OCI-M2 (cell line): ENCODE measurements at regions not wholly inside any gene's neighbourhood (a gene's known extent, or its start where the extent isn't known, plus 50 kb on each side); places are given as distances from the start of the nearest gene placed in this dataset.
"Not testable (repeated sequence)": the region's sequence is repeated elsewhere in the genome, so short reads cannot be mapped to it uniquely, and the experiment has no call there.

ENCODE experiments used
- DNase-seq: peaks from one replicate; lab custom pipeline; 2025; ENCODE audit not compliant: unreplicated experiment; lab: John Stamatoyannopoulos, UW

DNA sequence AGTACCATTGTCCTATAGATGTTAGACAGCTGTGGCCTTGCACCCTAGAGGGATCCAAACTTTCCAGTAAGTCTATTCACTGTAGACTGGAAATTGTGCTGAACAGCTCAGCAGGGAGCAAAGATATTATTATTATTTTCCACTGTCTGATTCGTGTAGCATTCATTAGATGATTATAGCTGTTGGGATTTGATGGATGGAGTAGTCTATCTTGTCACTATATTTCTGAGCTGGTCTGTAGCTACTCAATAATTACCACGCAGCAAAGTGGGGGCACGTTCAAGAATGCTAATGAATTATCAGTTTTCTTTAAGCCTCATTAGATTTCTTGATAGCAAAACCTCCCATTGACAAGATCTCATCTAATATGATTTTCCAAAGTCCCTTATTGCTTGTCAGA, 113.2 kb downstream of the RTP4 start:
- DNase-seq = no peak

DNA sequence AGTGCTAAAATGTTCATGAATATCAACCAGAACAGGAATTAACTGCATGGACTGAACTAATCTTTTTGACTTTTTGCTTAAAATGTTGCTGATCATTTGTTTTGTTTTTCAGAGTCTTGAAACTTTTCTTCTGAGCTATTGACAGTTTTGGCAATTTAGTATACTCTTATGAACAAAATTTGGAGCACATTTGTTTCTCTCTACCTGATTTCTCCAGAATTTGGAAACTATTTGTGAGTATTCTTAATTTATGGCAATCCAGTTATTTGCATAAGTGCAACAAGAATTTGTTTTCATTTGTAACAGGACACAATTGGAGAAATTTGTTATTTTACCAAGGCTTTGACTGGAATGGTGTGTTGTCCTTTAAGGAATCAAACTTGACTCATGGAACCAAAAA, 107.4 kb downstream of the RTP4 start:
- not testable (repeated sequence) for DNase-seq

DNA sequence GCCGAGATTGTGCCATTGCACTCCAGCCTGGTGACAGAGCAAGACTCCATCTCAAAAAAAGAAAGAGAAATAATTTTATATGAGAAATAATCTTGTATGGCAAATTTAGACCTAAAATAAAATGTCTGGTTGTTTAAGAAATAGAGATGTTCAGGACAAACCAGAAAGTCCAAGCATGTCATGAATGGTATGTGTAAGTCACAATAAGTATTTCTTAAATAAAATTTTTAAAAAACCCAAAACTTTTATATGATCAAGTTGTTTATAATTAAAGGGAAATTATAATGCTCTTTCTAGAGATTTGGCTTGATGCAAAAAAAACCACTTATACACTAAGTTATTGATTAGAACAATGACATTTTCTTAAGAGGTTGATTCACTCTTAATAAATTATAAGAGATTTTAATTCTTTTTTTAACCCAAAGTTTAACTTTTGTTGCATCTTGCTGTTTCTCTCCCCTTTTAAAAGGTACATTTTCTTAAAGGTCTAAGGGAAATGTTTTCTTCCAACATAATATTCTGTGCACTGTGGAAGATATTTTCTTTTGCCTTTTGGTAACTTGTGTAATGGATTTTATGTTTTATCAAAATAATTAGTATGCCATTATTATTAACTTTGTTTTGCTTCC, 105.7 kb downstream of the RTP4 start:
- no peak for DNase-seq

DNA sequence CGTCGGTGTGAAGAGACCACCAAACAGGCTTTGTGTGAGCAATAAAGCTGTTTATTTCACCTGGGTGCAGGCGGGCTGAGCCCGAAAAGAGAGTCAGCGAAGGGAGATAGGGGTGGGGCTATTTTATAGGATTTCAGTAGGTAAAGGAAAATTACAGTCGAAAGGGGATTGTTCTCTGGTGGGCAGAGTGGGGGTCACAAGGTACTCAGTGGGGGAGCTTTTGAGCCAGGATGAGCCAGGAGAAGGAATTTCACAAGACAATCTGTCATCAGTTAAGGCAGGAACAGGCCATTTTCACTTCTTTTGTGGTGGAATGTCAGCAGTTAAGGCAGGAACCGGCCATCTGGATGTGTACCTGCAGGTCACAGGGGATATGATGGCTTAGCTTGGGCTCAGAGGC, 98.1 kb downstream of the RTP4 start:
- not testable (repeated sequence) for DNase-seq

DNA sequence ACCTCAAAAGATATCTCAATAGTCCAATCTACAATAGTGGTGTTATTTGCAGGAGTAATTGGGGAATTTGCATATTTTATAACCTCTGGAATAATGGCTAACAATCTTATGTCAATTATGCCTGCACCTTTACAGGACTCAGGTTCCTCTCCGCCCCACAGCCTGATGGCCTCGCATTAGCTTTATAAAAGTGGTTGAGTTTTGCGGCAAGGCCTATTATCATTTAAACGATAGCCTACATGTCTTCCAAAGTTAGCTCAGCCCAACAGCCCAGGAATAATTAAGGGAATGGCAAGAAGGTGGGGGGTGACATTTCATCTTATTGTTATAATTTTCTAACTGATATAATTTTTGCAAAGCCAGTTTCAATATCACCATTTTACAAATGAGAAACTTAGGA, 97.3 kb downstream of the RTP4 start:
- DNase-seq = no peak

DNA sequence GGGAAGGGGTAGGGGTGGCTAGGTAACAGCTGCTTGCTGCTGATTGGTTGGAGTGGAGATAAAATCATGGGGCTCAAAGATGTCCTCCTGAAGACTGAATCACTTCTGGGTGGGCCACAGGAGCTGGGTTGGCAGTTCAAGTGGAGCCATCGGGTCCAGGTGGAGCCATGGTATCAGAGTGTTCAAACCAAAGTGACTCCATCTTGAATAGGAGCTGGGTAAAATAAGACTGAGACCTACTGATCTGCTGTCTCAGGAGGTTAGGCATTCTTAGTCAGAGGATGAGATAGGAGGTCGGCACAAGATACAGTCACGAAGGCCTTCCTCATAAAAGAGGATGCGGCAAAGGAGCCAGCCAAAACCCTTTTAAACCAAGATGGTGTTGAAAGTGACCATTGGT, 96.5 kb downstream of the RTP4 start:
- no peak for DNase-seq

DNA sequence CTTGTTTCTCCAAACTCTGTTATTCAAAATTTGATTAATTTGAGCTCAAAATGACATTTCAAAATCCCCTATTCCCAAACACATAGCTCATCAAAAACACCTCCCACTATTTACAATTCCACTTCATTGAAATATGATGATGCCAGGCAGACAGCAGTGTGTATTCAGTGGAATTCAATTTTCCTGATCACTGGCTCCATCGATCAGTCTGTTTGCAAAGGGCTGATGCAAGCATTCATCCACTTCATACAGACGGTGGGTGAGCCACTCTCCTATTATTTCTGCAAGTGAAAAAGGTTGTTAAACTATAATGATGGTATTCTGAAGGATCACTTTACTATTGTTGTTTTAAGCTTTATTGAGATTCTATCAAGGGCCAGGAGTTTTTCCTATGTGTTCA, 90.7 kb downstream of the RTP4 start:
- no peak for DNase-seq

DNA sequence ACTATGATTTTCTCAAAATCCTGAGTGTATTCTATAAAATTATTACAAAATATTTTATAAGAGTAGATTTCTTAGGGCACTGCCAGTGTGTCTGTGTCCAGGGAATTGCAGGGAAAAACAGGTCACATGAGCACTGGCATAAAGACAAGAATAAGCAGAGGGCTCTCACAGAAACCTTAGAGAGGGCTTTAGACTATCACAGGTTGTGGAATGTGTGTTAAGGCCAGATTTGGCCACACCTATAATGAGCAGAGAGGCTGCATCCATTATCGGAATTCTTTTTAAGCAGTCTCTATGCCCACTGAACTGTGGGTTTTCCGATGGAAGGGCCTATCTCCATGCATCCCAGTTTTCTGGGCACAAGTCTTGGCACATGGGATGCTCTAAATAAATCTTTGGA, 90.2 kb downstream of the RTP4 start:
- no peak for DNase-seq

DNA sequence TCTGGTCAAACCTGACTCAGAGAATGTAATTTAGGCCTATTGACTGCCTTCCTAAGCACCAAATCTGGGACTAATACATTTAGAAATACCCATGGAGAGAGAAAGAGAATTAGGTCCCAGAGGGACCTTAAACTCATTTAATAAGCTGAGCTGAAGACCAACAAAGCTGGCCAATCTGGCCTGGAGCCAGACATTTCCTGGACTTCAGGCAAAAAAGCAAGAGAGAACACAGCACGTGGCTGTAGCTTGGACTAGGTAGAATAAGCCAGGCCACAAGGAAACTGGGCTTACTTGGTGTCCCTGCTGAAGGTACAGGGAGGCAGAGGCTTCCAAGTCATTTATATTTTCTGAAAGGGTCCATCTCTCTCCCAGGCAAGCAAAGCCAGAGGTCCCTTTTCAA, 88.1 kb downstream of the RTP4 start:
- no peak for DNase-seq

DNA sequence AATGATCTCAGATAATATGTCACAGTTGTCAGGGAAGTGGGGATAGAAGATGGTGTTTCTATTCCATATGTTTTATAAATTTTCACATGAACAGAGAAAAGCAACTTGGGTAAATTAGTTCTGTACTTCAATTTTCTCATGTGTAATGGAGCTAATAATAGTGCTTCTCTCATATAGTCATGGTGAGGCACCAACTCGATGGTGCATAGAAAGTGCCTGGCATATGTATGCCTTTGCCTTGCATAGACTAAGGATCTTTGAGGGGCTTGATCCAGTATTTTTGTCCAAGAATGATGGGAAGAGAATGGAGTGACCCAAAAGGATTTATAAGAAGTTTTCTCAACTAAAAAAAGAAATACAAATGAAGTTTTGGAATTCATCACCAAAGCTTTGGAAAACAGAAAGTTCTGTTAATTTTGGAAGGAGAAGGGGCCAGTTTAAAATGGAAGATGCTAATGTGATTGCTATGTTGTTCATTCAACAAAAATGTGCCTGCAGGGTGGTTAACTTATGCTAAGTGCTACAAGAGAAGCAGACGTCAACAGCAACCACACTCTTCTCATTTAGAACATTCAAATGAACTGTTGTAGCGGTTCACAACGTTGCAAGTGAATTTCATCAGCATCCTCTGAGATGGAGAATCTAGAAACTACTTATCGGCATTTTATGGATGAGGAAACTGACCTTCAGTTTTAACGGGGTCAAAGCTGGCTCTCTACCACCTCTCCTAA, 86.1 kb downstream of the RTP4 start:
- DNase-seq = no peak

DNA sequence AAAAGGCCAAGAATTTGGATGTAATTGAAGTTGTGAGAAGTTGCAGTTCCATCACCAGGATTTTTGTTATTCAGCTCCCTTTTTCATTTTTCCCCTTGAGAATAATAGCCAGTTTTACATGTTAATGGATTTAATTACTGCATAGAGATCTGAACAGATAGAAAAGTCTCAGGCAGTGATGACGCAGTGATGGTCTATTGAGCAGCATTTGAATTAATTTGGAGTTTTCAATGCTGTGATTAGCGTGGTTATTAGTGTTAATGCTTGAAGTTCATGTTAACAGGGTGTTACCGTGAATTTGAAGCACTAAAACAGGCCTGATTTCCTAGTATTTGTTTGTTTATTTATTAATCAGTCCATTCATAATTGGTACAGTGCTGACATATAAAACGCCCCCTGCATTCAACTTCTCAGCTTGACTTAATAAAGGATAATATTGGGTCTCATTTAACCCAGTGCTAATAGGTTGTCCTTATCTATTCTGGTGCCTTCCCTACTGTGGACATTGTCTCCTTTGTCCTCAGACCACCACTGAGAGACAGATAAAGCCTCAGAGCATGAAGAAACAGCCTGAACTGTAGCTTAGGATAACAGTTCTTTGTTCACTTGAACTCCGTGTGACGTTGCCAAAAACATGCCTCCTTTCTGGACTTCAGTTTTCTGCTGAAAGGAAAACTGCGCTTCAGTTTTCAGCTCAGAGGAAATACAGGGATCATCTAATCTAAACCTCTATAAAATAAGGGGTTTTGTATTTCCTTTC, 82.4 kb downstream of the RTP4 start:
- no peak for DNase-seq

DNA sequence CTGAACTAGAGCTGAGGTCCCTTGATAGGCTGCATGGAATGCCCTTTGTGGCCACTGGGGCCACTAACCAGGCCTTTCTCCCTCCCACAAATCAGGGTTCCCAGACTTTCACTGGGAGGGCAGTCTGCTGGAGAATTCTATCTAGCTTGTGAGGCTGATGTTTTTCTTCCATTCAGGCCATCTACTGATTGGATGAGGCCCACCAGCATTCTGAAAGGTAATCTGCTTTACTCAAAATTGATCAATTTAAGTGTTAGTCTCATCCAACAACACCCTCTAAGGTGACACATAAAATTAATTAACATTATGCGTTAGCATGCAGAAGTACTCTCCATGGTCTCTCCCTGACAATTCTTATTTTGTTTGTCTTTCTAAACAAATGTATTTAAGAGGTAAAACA, 80.5 kb downstream of the RTP4 start:
- no peak for DNase-seq

DNA sequence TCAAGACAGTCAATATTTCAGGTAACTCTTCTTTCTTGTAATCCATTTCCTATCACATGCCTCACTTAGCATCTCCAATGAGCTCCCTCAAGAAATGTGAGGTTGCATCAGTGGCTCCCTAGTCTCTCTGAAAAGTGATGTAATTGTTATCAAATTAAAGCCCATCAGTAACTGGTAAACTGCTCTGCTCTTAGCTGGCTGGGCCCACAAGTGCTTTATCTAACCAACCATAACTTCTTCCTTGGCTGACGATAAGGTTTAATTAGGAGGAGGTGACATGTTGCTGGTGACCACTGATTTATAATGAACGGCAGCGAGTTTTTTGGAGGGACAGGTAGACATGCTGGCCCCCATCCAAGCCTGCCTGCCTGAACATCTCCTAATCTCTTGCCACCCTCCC, 79.6 kb downstream of the RTP4 start:
- DNase-seq = no peak

DNA sequence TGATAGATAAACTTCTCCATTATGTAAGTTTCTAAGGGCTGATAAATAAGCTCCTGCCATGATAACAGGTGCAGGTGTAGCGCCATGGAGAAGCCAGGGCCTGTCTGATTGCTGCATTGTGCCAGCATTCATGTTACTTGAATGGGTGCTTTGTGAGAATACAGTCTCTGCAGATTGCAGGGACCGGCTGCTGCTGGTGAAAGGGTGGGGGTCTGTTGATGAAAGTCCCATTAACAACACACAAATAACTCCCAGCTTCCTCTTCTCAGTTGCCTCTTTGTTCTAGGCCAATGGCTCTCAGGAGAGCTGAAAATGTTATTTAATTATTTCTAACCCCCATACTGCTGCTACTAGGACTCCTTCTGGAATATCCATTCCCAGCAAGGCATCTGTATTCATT, 77.2 kb downstream of the RTP4 start:
- no peak for DNase-seq

DNA sequence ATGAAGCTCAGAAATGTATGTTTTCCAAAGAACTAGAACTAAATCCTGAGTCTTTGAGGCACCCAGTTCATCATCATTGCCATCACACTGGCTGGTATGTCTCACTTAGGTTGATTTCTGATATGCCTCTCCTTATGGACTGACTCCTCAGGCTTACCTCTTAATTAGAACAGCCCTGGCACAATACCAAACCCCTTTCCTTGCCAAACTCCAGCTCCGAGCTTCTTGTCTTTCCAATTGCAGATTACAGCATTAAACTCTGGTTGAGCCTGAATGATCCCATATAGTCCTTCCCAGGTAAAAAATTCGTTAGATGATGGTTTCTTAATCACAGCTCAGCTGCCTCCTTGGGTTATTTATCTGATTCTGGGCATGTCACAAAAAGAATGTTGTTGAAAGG, 66.3 kb downstream of the RTP4 start:
- no peak for DNase-seq

DNA sequence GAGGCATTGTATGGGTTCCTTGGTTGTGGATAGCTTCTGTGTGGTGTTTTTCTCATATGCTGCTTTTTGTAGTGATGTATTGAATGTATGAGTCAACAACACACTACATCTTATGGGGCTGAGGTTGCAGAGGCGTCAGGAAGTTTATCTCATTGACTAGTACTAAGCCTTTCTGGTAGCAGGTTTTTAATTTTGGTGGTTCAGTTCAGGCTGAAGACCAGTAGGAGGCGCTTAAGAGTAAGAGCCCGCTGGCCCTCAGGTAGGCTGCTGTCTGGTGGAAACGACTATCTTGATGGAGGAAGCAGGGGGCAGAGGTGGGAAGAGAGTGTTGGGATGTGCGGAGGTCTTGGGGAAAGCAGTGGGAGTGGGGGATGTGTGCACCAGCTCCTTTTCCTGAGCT, 62.4 kb downstream of the RTP4 start:
- no peak for DNase-seq
